ENCODE measurements at regions not wholly inside any gene's neighbourhood (a gene's known extent, or its start where the extent isn't known, plus 50 kb on each side); places are given as distances from the start of the nearest gene placed in this dataset.

- Histone ChIP-seq H3K27ac (ENCODE audit: low read depth in 2 of 2, low read length in 2 of 2) (no peak overlapping the region), H3K9ac (ENCODE audit: low read length in 3 of 3) (no peak overlapping the region), H3K4me1 (ENCODE audit: control insufficient read depth in 2 of 3, insufficient read depth in 2 of 3, low read depth in 1 of 3, low read length in 3 of 3) (peaks cover 0 to 3% (median 1%) of the 10 kb centered on the region in 3 donors), H3K36me3 (ENCODE audit: control insufficient read depth in 2 of 3, insufficient read depth in 3 of 3, low read length in 3 of 3) (no peaks in the 10 kb centered on the region), H3K4me3 (ENCODE audit: low read length in 3 of 3) (no peak overlapping the region), H3K9me3 (ENCODE audit: control insufficient read depth in 2 of 3, insufficient read depth in 1 of 3, low read length in 3 of 3) (no peaks in the 10 kb centered on the region), H3K27me3 (ENCODE audit: control insufficient read depth, insufficient read depth, low read length) (no peaks in the 10 kb centered on the region)
- intact Hi-C loops (cut with DNase I) = no loop called here
- no peak for TF ChIP-seq CTCF (IDR thresholded peaks at IDR 0.05; ENCODE audit: borderline replicate concordance, extremely low read depth, insufficient read depth)
- FAIRE-seq (no peak), DNase-seq (no peak)
Measured at GRCh38 chr6:33924681-33925080, 120.9 kb upstream of the MLN start.

GRCh38 chr6:33923857-33924514 is 120.2 kb upstream of the MLN start:
- Histone ChIP-seq H3K36me3 (ENCODE audit: control insufficient read depth in 2 of 3, insufficient read depth in 3 of 3, low read length in 3 of 3) (no peaks in the 10 kb centered on the region), H3K27me3 (ENCODE audit: control insufficient read depth, insufficient read depth, low read length) (no peaks in the 10 kb centered on the region), H3K4me1 (ENCODE audit: control insufficient read depth in 2 of 3, insufficient read depth in 2 of 3, low read depth in 1 of 3, low read length in 3 of 3) (peaks cover 0 to 3% (median 0%) of the 10 kb centered on the region in 3 donors), H3K27ac (ENCODE audit: low read depth in 2 of 2, low read length in 2 of 2) (no peak overlapping the region), H3K9me3 (ENCODE audit: control insufficient read depth in 2 of 3, insufficient read depth in 1 of 3, low read length in 3 of 3) (no peaks in the 10 kb centered on the region), H3K4me3 (ENCODE audit: low read length in 3 of 3) (no peak overlapping the region), H3K9ac (ENCODE audit: low read length in 3 of 3) (no peak overlapping the region)
- TF ChIP-seq CTCF (IDR thresholded peaks at IDR 0.05; ENCODE audit: borderline replicate concordance, extremely low read depth, insufficient read depth) = no peak
- FAIRE-seq = no peak
- intact Hi-C loops (cut with DNase I) = no loop called here
- no peak for DNase-seq

- no peak for TF ChIP-seq CTCF (IDR thresholded peaks at IDR 0.05; ENCODE audit: borderline replicate concordance, extremely low read depth, insufficient read depth)
- DNase-seq = no peak
- H3K9me3 ChIP-seq (ENCODE audit: control insufficient read depth in 2 of 3, insufficient read depth in 1 of 3, low read length in 3 of 3) = no peaks in the 10 kb centered on the region
- no peak overlapping the region for H3K9ac ChIP-seq (ENCODE audit: low read length in 3 of 3)
- no peak overlapping the region for H3K27ac ChIP-seq (ENCODE audit: low read depth in 2 of 2, low read length in 2 of 2)
- peaks cover 0 to 3% (median 0%) of the 10 kb centered on the region in 3 donors for H3K4me1 ChIP-seq (ENCODE audit: control insufficient read depth in 2 of 3, insufficient read depth in 2 of 3, low read depth in 1 of 3, low read length in 3 of 3)
- FAIRE-seq = no peak
- no peaks in the 10 kb centered on the region for H3K27me3 ChIP-seq (ENCODE audit: control insufficient read depth, insufficient read depth, low read length)
- H3K4me3 ChIP-seq (ENCODE audit: low read length in 3 of 3) = no peak overlapping the region
- intact Hi-C loops (cut with DNase I) = no loop called here
- H3K36me3 ChIP-seq (ENCODE audit: control insufficient read depth in 2 of 3, insufficient read depth in 3 of 3, low read length in 3 of 3) = no peaks in the 10 kb centered on the region
Measured at GRCh38 chr6:33921745-33922144, 117.9 kb upstream of the MLN start.

Measured in kidney (tissue), 13 donors.